Loucy (cell line): ENCODE measurements at regions not wholly inside any gene's neighbourhood (a gene's known extent, or its start where the extent isn't known, plus 50 kb on each side); places are given as distances from the start of the nearest gene placed in this dataset.
"Not testable (repeated sequence)": the region's sequence is repeated elsewhere in the genome, so short reads cannot be mapped to it uniquely, and the experiment has no call there.

Experiments used
- H2AFZ ChIP-seq: fragments of 200-600 bp; sonication (generic); 2 replicates; pipeline ENCODE4 v1.6.0; 2016; ENCODE audit warnings: antibody characterized with exemption, mild to moderate bottlenecking, low read length, moderate library complexity
- H3F3A ChIP-seq: fragments of 200-600 bp; 2 replicates; pipeline ENCODE4 v1.6.0; 2016; ENCODE audit warnings: antibody characterized with exemption, low read depth, mild to moderate bottlenecking
- H3K27me3 ChIP-seq: fragments of 200-600 bp; sonication (generic); 2 replicates; pipeline ENCODE4 v1.6.1; 2014; ENCODE audit warnings: low read length, mild to moderate bottlenecking; ENCODE audit not compliant: insufficient read depth, poor library complexity, severe bottlenecking
- H3K36me3 ChIP-seq: fragments of 200-600 bp; sonication (generic); 2 replicates; pipeline ENCODE4 v1.6.1; 2016; ENCODE audit warnings: low read length; ENCODE audit not compliant: insufficient read depth
- H3K4me1 ChIP-seq: fragments of 200-600 bp; sonication (generic); 2 replicates; pipeline ENCODE4 v1.5.1; 2014; ENCODE audit warnings: low read length, mild to moderate bottlenecking; ENCODE audit not compliant: insufficient read depth, poor library complexity, severe bottlenecking
- H3K4me2 ChIP-seq: fragments of 200-600 bp; sonication (generic); 2 replicates; pipeline ENCODE4 v1.6.0; 2014; ENCODE audit warnings: antibody characterized with exemption, low read length, low read depth, mild to moderate bottlenecking; ENCODE audit not compliant: poor library complexity, severe bottlenecking
- H3K4me3 ChIP-seq: fragments of 200-600 bp; sonication (generic); 2 replicates; pipeline ENCODE4 v1.5.1; 2014; ENCODE audit warnings: low read length, mild to moderate bottlenecking, mixed read lengths; ENCODE audit not compliant: poor library complexity, severe bottlenecking
- H3K79me2 ChIP-seq: fragments of 200-600 bp; sonication (generic); 2 replicates; pipeline ENCODE4 v1.6.1; 2014; ENCODE audit warnings: low read length; ENCODE audit not compliant: insufficient read depth
- H3K9ac ChIP-seq: fragments of 200-600 bp; sonication (generic); 2 replicates; pipeline ENCODE4 v1.6.0; 2014; ENCODE audit warnings: mild to moderate bottlenecking, low read depth, low read length, moderate library complexity; ENCODE audit not compliant: poor library complexity, severe bottlenecking
- H3K9me2 ChIP-seq: fragments of 200-600 bp; sonication (generic); replicated peaks from 2 replicates; pipeline ENCODE4 v1.6.1; 2016; ENCODE audit warnings: low read depth, low read length, mixed read lengths
- H3K9me3 ChIP-seq: fragments of 200-600 bp; sonication (generic); 2 replicates; pipeline ENCODE4 v1.6.1; 2014; ENCODE audit warnings: mild to moderate bottlenecking, antibody characterized with exemption, low read length, low read depth; ENCODE audit not compliant: insufficient read depth
- H4K20me1 ChIP-seq: fragments of 200-600 bp; sonication (generic); 2 replicates; pipeline ENCODE4 v1.6.0; 2014; ENCODE audit warnings: antibody characterized with exemption, low read length, mild to moderate bottlenecking; ENCODE audit not compliant: insufficient read depth, poor library complexity, severe bottlenecking
- CTCF ChIP-seq: fragments of 200-600 bp; sonication (generic); conservative IDR thresholded peaks from 2 replicates; pipeline ENCODE4 v1.5.1; 2014; ENCODE audit warnings: mild to moderate bottlenecking, antibody characterized with exemption, low read length
- EZH2phosphoT487 ChIP-seq: fragments of 200-600 bp; IDR thresholded peaks from 2 replicates; pipeline ENCODE4 v1.6.1; 2018; ENCODE audit warnings: antibody characterized with exemption, mild to moderate bottlenecking, moderate library complexity, borderline replicate concordance

GRCh38 chr9:103323699-103324098 is 328.6 kb downstream of the CYLC2 start:
- H3K27me3 ChIP-seq, result no peaks in the 10 kb centered on the region
- H3K79me2 ChIP-seq, result no peaks in the 10 kb centered on the region
- no peaks in the 10 kb centered on the region; the same call in 1 of the 2 replicates for H3K9me3 ChIP-seq
- H3K9me2 ChIP-seq, result no peaks in the 10 kb centered on the region
- no peak overlapping the region for H2AFZ ChIP-seq
- no peaks in the 10 kb centered on the region for H3F3A ChIP-seq
- no peak overlapping the region for H3K4me3 ChIP-seq
- TF ChIP-seq EZH2phosphoT487, result no peak
- no peak for TF ChIP-seq CTCF
- no peak overlapping the region for H3K4me2 ChIP-seq
- H3K4me1 ChIP-seq, result no peaks in the 10 kb centered on the region
- no peaks in the 10 kb centered on the region for H4K20me1 ChIP-seq
- H3K36me3 ChIP-seq, result no peaks in the 10 kb centered on the region
- H3K9ac ChIP-seq, result no peak overlapping the region

GRCh38 chr9:103335461-103335860 is 340.3 kb downstream of the CYLC2 start:
- no peaks in the 10 kb centered on the region for H3K27me3 ChIP-seq
- no peak overlapping the region for H3K4me2 ChIP-seq
- no peaks in the 10 kb centered on the region for H3K79me2 ChIP-seq
- no peak overlapping the region for H3K4me3 ChIP-seq
- H3K9ac ChIP-seq, result no peak overlapping the region
- no peaks in the 10 kb centered on the region for H3K9me3 ChIP-seq
- H3F3A ChIP-seq, result no peaks in the 10 kb centered on the region
- no peaks in the 10 kb centered on the region for H4K20me1 ChIP-seq
- no peak overlapping the region for H2AFZ ChIP-seq
- H3K36me3 ChIP-seq, result no peaks in the 10 kb centered on the region
- no peaks in the 10 kb centered on the region for H3K9me2 ChIP-seq
- TF ChIP-seq EZH2phosphoT487, result no peak
- no peak for TF ChIP-seq CTCF
- H3K4me1 ChIP-seq, result no peaks in the 10 kb centered on the region

- no peak overlapping the region for H2AFZ ChIP-seq
- H3K4me2 ChIP-seq, result no peak overlapping the region
- no peaks in the 10 kb centered on the region for H3K27me3 ChIP-seq
- no peaks in the 10 kb centered on the region for H3K4me1 ChIP-seq
- TF ChIP-seq EZH2phosphoT487 (no peak), CTCF (no peak)
- no peaks in the 10 kb centered on the region for H3F3A ChIP-seq
- H3K79me2 ChIP-seq, result no peaks in the 10 kb centered on the region
- no peaks in the 10 kb centered on the region for H4K20me1 ChIP-seq
- H3K9me2 ChIP-seq, result no peaks in the 10 kb centered on the region
- no peaks in the 10 kb centered on the region for H3K9me3 ChIP-seq
- no peak overlapping the region for H3K4me3 ChIP-seq
- H3K9ac ChIP-seq, result no peak overlapping the region
- no peaks in the 10 kb centered on the region for H3K36me3 ChIP-seq
Measured at GRCh38 chr9:103355000-103355399, 359.9 kb downstream of the CYLC2 start.

GRCh38 chr9:103357980-103358379 is 362.8 kb downstream of the CYLC2 start:
- not testable (repeated sequence) for H3F3A ChIP-seq, H3K27me3 ChIP-seq, H2AFZ ChIP-seq, H3K36me3 ChIP-seq, H3K9ac ChIP-seq, H3K4me3 ChIP-seq, H3K4me1 ChIP-seq, H4K20me1 ChIP-seq, H3K9me3 ChIP-seq, H3K9me2 ChIP-seq, H3K79me2 ChIP-seq, H3K4me2 ChIP-seq
